ENCODE measurements at regions not wholly inside any gene's neighbourhood (a gene's known extent, or its start where the extent isn't known, plus 50 kb on each side); places are given as distances from the start of the nearest gene placed in this dataset.

GRCh38 chr1:68585351-68585750 is 88.5 kb upstream of the DEPDC1 start:
- Mint-ChIP-seq H3K27me3 (ENCODE audit: low read depth) (no peaks in the 10 kb centered on the region), H3K27ac (no peak overlapping the region), H3K9me3 (peaks cover 16% of the 10 kb centered on the region), H3K4me1 (no peaks in the 10 kb centered on the region), H3K4me3 (no peak overlapping the region), H3K36me3 (ENCODE audit: low read depth) (no peaks in the 10 kb centered on the region)
- TF ChIP-seq CTCF (IDR thresholded peaks at IDR 0.05; ENCODE audit: unreplicated experiment in 3 of 3): no peak

- H3K27ac Mint-ChIP-seq: no peak overlapping the region
- H3K27me3 Mint-ChIP-seq (ENCODE audit: low read depth): no peaks in the 10 kb centered on the region
- H3K4me3 Mint-ChIP-seq: no peak overlapping the region
- no peaks in the 10 kb centered on the region for H3K4me1 Mint-ChIP-seq
- H3K36me3 Mint-ChIP-seq (ENCODE audit: low read depth): no peaks in the 10 kb centered on the region
- no peak for TF ChIP-seq CTCF (IDR thresholded peaks at IDR 0.05; ENCODE audit: unreplicated experiment in 3 of 3)
- H3K9me3 Mint-ChIP-seq: peaks cover 16% of the 10 kb centered on the region
Observed at GRCh38 chr1:68586766-68587165, 89.9 kb upstream of the DEPDC1 start.

GRCh38 chr1:68588304-68588703 is 91.4 kb upstream of the DEPDC1 start:
- Mint-ChIP-seq H3K4me3 (no peak overlapping the region), H3K27ac (no peak overlapping the region), H3K27me3 (ENCODE audit: low read depth) (no peaks in the 10 kb centered on the region), H3K9me3 (peaks cover 5% of the 10 kb centered on the region), H3K4me1 (no peaks in the 10 kb centered on the region), H3K36me3 (ENCODE audit: low read depth) (no peaks in the 10 kb centered on the region)
- TF ChIP-seq CTCF (IDR thresholded peaks at IDR 0.05; ENCODE audit: unreplicated experiment in 3 of 3): no peak

GRCh38 chr1:68590473-68590872 is 93.6 kb upstream of the DEPDC1 start:
- Mint-ChIP-seq H3K4me3 (no peak overlapping the region), H3K27ac (no peak overlapping the region), H3K9me3 (no peaks in the 10 kb centered on the region), H3K4me1 (no peaks in the 10 kb centered on the region), H3K27me3 (ENCODE audit: low read depth) (no peaks in the 10 kb centered on the region), H3K36me3 (ENCODE audit: low read depth) (no peaks in the 10 kb centered on the region)
- no peak for TF ChIP-seq CTCF (IDR thresholded peaks at IDR 0.05; ENCODE audit: unreplicated experiment in 3 of 3)

- Mint-ChIP-seq H3K27me3 (ENCODE audit: low read depth) (no peaks in the 10 kb centered on the region), H3K36me3 (ENCODE audit: low read depth) (no peaks in the 10 kb centered on the region), H3K27ac (no peak overlapping the region), H3K9me3 (peaks cover 3% of the 10 kb centered on the region), H3K4me3 (no peak overlapping the region), H3K4me1 (no peaks in the 10 kb centered on the region)
- TF ChIP-seq CTCF (IDR thresholded peaks at IDR 0.05; ENCODE audit: unreplicated experiment in 3 of 3): no peak
Observed at GRCh38 chr1:68594851-68595250, 98.0 kb upstream of the DEPDC1 start.

GRCh38 chr1:68600049-68600661 is 103.3 kb upstream of the DEPDC1 start:
- H3K9me3 Mint-ChIP-seq: peaks cover 3% of the 10 kb centered on the region
- H3K27ac Mint-ChIP-seq: no peak overlapping the region
- no peaks in the 10 kb centered on the region for H3K4me1 Mint-ChIP-seq
- no peak overlapping the region for H3K4me3 Mint-ChIP-seq
- no peaks in the 10 kb centered on the region for H3K27me3 Mint-ChIP-seq (ENCODE audit: low read depth)
- no peaks in the 10 kb centered on the region for H3K36me3 Mint-ChIP-seq (ENCODE audit: low read depth)
- TF ChIP-seq CTCF (IDR thresholded peaks at IDR 0.05; ENCODE audit: unreplicated experiment in 3 of 3): no peak

Measured in nephron (organoid).